ENCODE measurements at regions not wholly inside any gene's neighbourhood (a gene's known extent, or its start where the extent isn't known, plus 50 kb on each side); places are given as distances from the start of the nearest gene placed in this dataset.

- Histone ChIP-seq H3K23ac (ENCODE audit: insufficient read length) (no peak overlapping the region), H2AFZ (ENCODE audit: low read length) (no peak overlapping the region), H3K4me2 (ENCODE audit: insufficient read depth in 1 of 2, low read depth in 2 of 2, low read length in 2 of 2) (no peak overlapping the region), H3K4me3 (ENCODE audit: extremely low read depth in 1 of 4, insufficient read depth in 2 of 4, low read depth in 3 of 4, low read length in 4 of 4) (no peak overlapping the region), H3K14ac (ENCODE audit: insufficient read length) (no peak overlapping the region), H3K9ac (replicated peaks in 1 of 4; ENCODE audit: extremely low read depth in 1 of 4, low read depth in 3 of 4, low read length in 3 of 4) (no peak overlapping the region), H2BK120ac (replicated peaks; ENCODE audit: low read depth, low read length) (no peak overlapping the region), H2AK5ac (ENCODE audit: low read depth, low read length) (no peak overlapping the region), H3K18ac (ENCODE audit: extremely low read depth, low read length) (no peak overlapping the region), H2BK15ac (ENCODE audit: low read length) (no peak overlapping the region), H4K5ac (ENCODE audit: insufficient read length, low read depth, low read length) (no peak overlapping the region), H4K8ac (ENCODE audit: extremely low read depth, insufficient read depth, low read length) (no peak overlapping the region), H3K9me3 (ENCODE audit: insufficient read depth in 2 of 2, low read depth in 1 of 2, low read length in 1 of 2) (no peaks in the 10 kb centered on the region), H3K27ac (ENCODE audit: low read depth, low read length) (no peak overlapping the region), H3K79me1 (ENCODE audit: low read depth, low read length) (no peaks in the 10 kb centered on the region), H4K20me1 (replicated peaks in 1 of 2; ENCODE audit: control insufficient read depth in 1 of 2, insufficient read depth in 2 of 2, low read length in 2 of 2) (no peaks in the 10 kb centered on the region), H2BK5ac (ENCODE audit: low read depth, low read length) (no peak overlapping the region), H3K4ac (replicated peaks; ENCODE audit: insufficient read length, low read depth, low read length) (no peak overlapping the region), H2BK20ac (ENCODE audit: low read length) (no peak overlapping the region), H3K36me3 (ENCODE audit: control insufficient read depth in 2 of 4, insufficient read depth in 4 of 4, low read length in 3 of 4) (no peaks in the 10 kb centered on the region), H4K91ac (replicated peaks; ENCODE audit: insufficient read length, low read length) (peak overlapping the region; percentile 73), H3K56ac (replicated peaks; ENCODE audit: insufficient read length, low read depth, low read length) (no peak overlapping the region), H2BK12ac (ENCODE audit: low read depth, low read length) (no peak overlapping the region), H3K4me1 (replicated peaks in 1 of 4; ENCODE audit: control insufficient read depth in 3 of 4, insufficient read depth in 4 of 4, low read length in 3 of 4) (no peaks in the 10 kb centered on the region), H3K23me2 (ENCODE audit: low read depth, low read length) (no peaks in the 10 kb centered on the region), H3K79me2 (ENCODE audit: control insufficient read depth in 1 of 2, insufficient read depth in 2 of 2, low read length in 2 of 2) (no peaks in the 10 kb centered on the region), H3K27me3 (replicated peaks in 1 of 4; ENCODE audit: control insufficient read depth in 3 of 4, extremely low read depth in 1 of 4, insufficient read depth in 3 of 4, low read length in 3 of 4) (no peaks in the 10 kb centered on the region)
- FAIRE-seq (no peak), DNase-seq (ENCODE audit: low read depth in 1 of 2, low spot score in 2 of 2) (no peak)
- ChIA-PET CTCF (ENCODE audit: partially characterized antibody) (interaction anchor here (0.6 to 3.6 kb wide), 37 partner anchors 10 to 1151 kb away, joined by 3 to 29 read pairs (median 3); no protein-coding TSS in a partner anchor), POLR2A (ENCODE audit: partially characterized antibody) (no interaction called here)
- 84% methylated on average over 2 of the region's 2 CpGs; no CpG with 5 or more reads in 1 of the 2 experiments for WGBS, 2 experiments (ENCODE audit: extremely low coverage in 1 of 2, insufficient coverage in 1 of 2, insufficient read length in 1 of 2, insufficient replicate concordance in 2 of 2, low coverage in 1 of 2, low lambda C conversion rate in 2 of 2, missing lambda C conversion rate in 1 of 2)
- TF ChIP-seq SIRT6 (IDR thresholded peaks at IDR 0.05; ENCODE audit: low read length) (no peak), SIN3A (conservative IDR thresholded peaks at IDR 0.05 in 1 of 2, IDR thresholded peaks at IDR 0.05 in 1 of 2; ENCODE audit: low read depth in 1 of 2, low read length in 2 of 2) (no peak), USF2 (IDR thresholded peaks at IDR 0.05; ENCODE audit: low read length) (no peak), KDM4A (IDR thresholded peaks at IDR 0.05; ENCODE audit: low read depth, low read length, severe bottlenecking) (no peak), SP4 (IDR thresholded peaks at IDR 0.05; ENCODE audit: low read length) (no peak), CBX8 (IDR thresholded peaks at IDR 0.05; ENCODE audit: borderline replicate concordance, low read depth, low read length) (no peak), RBBP5 (IDR thresholded peaks at IDR 0.05; ENCODE audit: borderline replicate concordance, low read depth, low read length) (no peak), BCL11A (IDR thresholded peaks at IDR 0.05; ENCODE audit: low read depth in 2 of 2, low read length in 2 of 2) (no peak), GABPA (IDR thresholded peaks at IDR 0.05; ENCODE audit: borderline replicate concordance, insufficient read depth, low read length) (no peak), CEBPB (IDR thresholded peaks at IDR 0.05; ENCODE audit: low read depth, low read length) (no peak), CTCF (IDR thresholded peaks at IDR 0.05; ENCODE audit: control extremely low read depth in 1 of 3, insufficient read depth in 1 of 3, low read depth in 1 of 3, low read length in 3 of 3) (no peak)
These were observed 334.4 kb upstream of the FSTL5 start for GRCh38 chr4:162498168-162498567.

Data from H1 (cell line).